Stimulated activated CD8-positive, alpha-beta memory T cell treated with anti-CD3 and anti-CD28 coated beads, Interleukin-4, amount 100 ng/mL, for 48 hours (primary cell): ENCODE measurements at regions not wholly inside any gene's neighbourhood (a gene's known extent, or its start where the extent isn't known, plus 50 kb on each side); places are given as distances from the start of the nearest gene placed in this dataset.
"Not testable (repeated sequence)": the region's sequence is repeated elsewhere in the genome, so short reads cannot be mapped to it uniquely, and the experiment has no call there.

Source experiments
- DNase-seq: peaks from one replicate; pipeline ENCODE4 v3.0.0-alpha.2; 2020

- DNase-seq, result no peak
These were observed 105.6 kb upstream of the PLXNA2 start for GRCh38 chr1:208349694-208350330.

- DNase-seq, result no peak
These were observed 106.6 kb upstream of the PLXNA2 start for GRCh38 chr1:208350815-208351214.

- DNase-seq, result no peak
These were observed 107.7 kb upstream of the PLXNA2 start for GRCh38 chr1:208351838-208352237.

GRCh38 chr1:208353797-208354196, 109.6 kb upstream of the PLXNA2 start:
- DNase-seq, result not testable (repeated sequence)

- no peak for DNase-seq
These were observed 113.7 kb upstream of the PLXNA2 start for GRCh38 chr1:208357644-208358507.

GRCh38 chr1:208358651-208359050, 114.5 kb upstream of the PLXNA2 start:
- no peak for DNase-seq

GRCh38 chr1:208362011-208362410, 117.8 kb upstream of the PLXNA2 start:
- no peak for DNase-seq

GRCh38 chr1:208366559-208366958, 122.4 kb upstream of the PLXNA2 start:
- no peak for DNase-seq

- DNase-seq, result no peak
These were observed 124.9 kb upstream of the PLXNA2 start for GRCh38 chr1:208369045-208369444.

GRCh38 chr1:208369658-208370057, 125.5 kb upstream of the PLXNA2 start:
- no peak for DNase-seq

GRCh38 chr1:208374391-208374941, 130.3 kb upstream of the PLXNA2 start:
- DNase-seq, result no peak

- DNase-seq, result no peak
These were observed 137.3 kb upstream of the PLXNA2 start for GRCh38 chr1:208381481-208381880.

- DNase-seq, result no peak
These were observed 144.0 kb upstream of the PLXNA2 start for GRCh38 chr1:208387908-208388811.

- DNase-seq, result no peak
These were observed 149.2 kb upstream of the PLXNA2 start for GRCh38 chr1:208393416-208393815.

- no peak for DNase-seq
These were observed 149.6 kb upstream of the PLXNA2 start for GRCh38 chr1:208393826-208394225.

GRCh38 chr1:208397286-208397685, 153.1 kb upstream of the PLXNA2 start:
- DNase-seq, result no peak

GRCh38 chr1:208405014-208405413, 160.8 kb upstream of the PLXNA2 start:
- DNase-seq, result no peak

GRCh38 chr1:208409176-208409575, 165.0 kb upstream of the PLXNA2 start:
- DNase-seq, result no peak

GRCh38 chr1:208410409-208410808, 166.2 kb upstream of the PLXNA2 start:
- no peak for DNase-seq

- DNase-seq, result no peak
These were observed 168.8 kb upstream of the PLXNA2 start for GRCh38 chr1:208413006-208413405.

- DNase-seq, result no peak
These were observed 174.5 kb upstream of the PLXNA2 start for GRCh38 chr1:208418667-208419066.

GRCh38 chr1:208419746-208420420, 175.7 kb upstream of the PLXNA2 start:
- no peak for DNase-seq
